Activated T-cell treated with anti-CD3 and anti-CD28 coated beads, Interleukin-2, amount 50 U/mL, for 72 hours (primary cell): ENCODE measurements at regions not wholly inside any gene's neighbourhood (a gene's known extent, or its start where the extent isn't known, plus 50 kb on each side); places are given as distances from the start of the nearest gene placed in this dataset.
"Not testable (repeated sequence)": the region's sequence is repeated elsewhere in the genome, so short reads cannot be mapped to it uniquely, and the experiment has no call there.

Experiments
- ATAC-seq, 2 donors: fragments of 150-1000 bp; cut with Tn5 transposase; replicated peaks in 1 of 2; 2 replicates each; pipeline ENCODE4 v1.10.0; 2021; ENCODE audit warnings: moderate library complexity in 2 of 2, mild to moderate bottlenecking in 1 of 2
- DNase-seq, 2 donors: peaks; one replicate each; pipeline ENCODE4 v3.0.0; 2021 to 2022; ENCODE audit warnings: mixed read lengths in 1 of 2
- H3K27ac Mint-ChIP-seq: one replicate; pipeline ENCODE4 v1.8.0; 2022; ENCODE audit warnings: mild to moderate bottlenecking, moderate library complexity, mixed read lengths
- H3K27me3 Mint-ChIP-seq: one replicate; pipeline ENCODE4 v1.8.0; 2022; ENCODE audit warnings: low read depth, mixed read lengths
- H3K36me3 Mint-ChIP-seq, 2 donors: one replicate each; pipeline ENCODE4 v1.8.0; 2022; ENCODE audit warnings: mixed read lengths in 2 of 2, mild to moderate bottlenecking in 1 of 2; ENCODE audit not compliant: insufficient read depth in 2 of 2
- H3K4me1 Mint-ChIP-seq: one replicate; pipeline ENCODE4 v1.8.0; 2022; ENCODE audit warnings: low read depth, mixed read lengths
- H3K4me3 Mint-ChIP-seq, 2 donors: one replicate each; pipeline ENCODE4 v1.8.0; 2022; ENCODE audit warnings: mild to moderate bottlenecking in 2 of 2, mixed read lengths in 2 of 2, moderate library complexity in 2 of 2
- H3K9me3 Mint-ChIP-seq, 2 donors: one replicate each; pipeline ENCODE4 v1.8.0; 2022; ENCODE audit warnings: mixed read lengths in 2 of 2

DNA sequence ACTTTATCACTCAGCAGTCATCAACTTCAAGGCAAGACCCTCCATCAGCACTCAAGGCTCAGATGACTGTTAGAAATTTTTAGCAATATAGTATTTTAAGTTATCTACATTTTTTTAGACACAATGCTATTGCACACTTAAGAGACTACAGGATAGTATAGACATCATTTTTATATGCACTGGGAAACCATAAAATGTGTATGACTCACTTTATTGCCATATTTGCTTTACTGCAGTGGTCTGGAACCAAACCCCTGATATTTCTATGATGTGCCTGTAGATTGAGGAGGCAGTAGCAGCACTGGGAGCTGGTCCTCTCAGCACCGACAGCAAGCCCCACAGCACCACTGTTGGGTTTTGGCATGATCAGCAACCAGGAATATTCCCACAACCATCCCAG lies 264.8 kb upstream of the HNRNPA3 start:
- DNase-seq (no peak), ATAC-seq (no peak)
- Mint-ChIP-seq H3K9me3 (peaks cover 3% of the 10 kb centered on the region in 2 donors), H3K27ac (no peak overlapping the region), H3K4me1 (no peaks in the 10 kb centered on the region), H3K36me3 (peaks cover 0 to 3% of the 10 kb centered on the region in 2 donors), H3K27me3 (no peaks in the 10 kb centered on the region), H3K4me3 (no peak overlapping the region)

DNA sequence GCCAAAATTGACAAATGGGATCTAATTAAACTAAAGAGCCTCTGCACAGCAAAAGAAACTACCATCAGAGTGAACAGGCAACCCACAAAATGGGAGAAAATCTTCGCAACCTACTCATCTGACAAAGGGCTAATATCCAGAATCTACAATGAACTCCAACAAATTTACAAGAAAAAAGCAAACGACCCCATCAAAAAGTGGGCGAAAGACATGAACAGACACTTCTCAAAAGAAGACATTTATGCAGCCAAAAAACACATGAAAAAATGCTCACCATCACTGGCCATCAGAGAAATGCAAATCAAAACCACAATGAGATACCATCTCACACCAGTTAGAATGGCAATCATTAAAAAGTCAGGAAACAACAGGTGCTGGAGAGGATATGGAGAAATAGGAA lies 261.4 kb upstream of the HNRNPA3 start:
- H3K4me3 Mint-ChIP-seq, H3K4me1 Mint-ChIP-seq, H3K27me3 Mint-ChIP-seq, H3K27ac Mint-ChIP-seq, ATAC-seq, H3K9me3 Mint-ChIP-seq, DNase-seq, H3K36me3 Mint-ChIP-seq: not testable (repeated sequence)

DNA sequence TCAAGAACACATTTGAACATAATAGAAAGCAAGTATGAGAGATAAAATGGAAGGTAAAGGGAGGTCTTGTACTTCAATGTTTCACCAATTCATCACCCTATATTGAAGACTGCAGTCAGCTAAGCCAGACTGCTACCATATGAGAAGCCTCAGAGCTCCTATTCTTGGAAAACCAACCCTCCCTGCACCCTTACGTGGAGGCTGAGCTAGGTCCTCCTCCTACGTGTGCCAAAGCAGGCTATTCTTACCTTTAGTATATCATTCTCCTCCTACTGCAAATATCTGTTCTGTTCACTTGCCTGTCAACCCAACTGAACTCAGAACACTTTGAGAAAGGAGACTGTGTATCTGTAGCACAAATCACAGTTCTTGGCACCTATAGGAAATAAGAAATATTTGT lies 255.8 kb upstream of the HNRNPA3 start:
- H3K27ac Mint-ChIP-seq, result no peak overlapping the region
- no peaks in the 10 kb centered on the region for H3K9me3 Mint-ChIP-seq
- no peak overlapping the region for H3K4me3 Mint-ChIP-seq
- H3K27me3 Mint-ChIP-seq, result peaks cover 16% of the 10 kb centered on the region
- H3K4me1 Mint-ChIP-seq, result no peaks in the 10 kb centered on the region
- DNase-seq (no peak), ATAC-seq (no peak)
- H3K36me3 Mint-ChIP-seq, result no peaks in the 10 kb centered on the region

DNA sequence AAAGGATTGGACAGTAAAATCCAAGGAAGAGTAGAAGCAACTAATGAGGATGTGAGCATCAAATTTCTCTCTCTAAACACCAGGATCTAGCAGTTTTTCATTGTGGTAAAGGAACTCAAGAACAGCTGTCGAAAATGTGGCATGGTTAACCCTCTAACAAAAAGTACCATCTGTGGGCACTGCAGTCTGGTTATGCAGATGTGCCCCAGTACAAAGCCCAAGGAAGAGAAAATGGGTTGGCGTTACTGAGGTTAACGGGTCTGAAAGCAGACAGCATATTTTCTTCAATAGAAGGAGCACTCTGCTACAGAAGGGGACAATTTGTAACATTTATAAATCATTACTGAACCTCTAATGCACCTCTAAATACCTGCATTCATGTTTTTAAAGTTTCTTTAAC lies 253.0 kb upstream of the HNRNPA3 start:
- Mint-ChIP-seq H3K27me3 (peaks cover 34% of the 10 kb centered on the region), H3K4me1 (no peaks in the 10 kb centered on the region), H3K4me3 (no peak overlapping the region), H3K27ac (no peak overlapping the region), H3K9me3 (no peaks in the 10 kb centered on the region), H3K36me3 (no peaks in the 10 kb centered on the region)
- DNase-seq, result no peak
- no peak for ATAC-seq

DNA sequence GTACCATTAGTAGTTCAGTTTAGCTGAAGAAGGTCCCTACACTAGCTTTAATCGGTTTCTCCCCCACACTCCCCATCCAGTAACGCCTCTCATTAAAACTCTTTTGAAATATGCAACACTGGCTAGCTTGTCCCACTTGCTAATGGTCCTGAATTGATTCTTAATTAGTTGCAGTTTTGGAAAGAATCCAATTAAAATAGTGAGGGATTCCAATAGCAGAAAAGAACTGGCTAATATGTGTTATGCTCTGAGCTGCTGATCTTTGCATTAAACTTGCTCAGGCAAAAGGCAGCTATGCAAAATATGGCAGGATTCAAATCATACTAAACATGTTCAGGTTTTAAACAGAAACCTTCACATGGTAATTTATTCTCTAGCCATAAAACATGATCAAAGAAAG lies 252.5 kb upstream of the HNRNPA3 start:
- Mint-ChIP-seq H3K4me1 (no peaks in the 10 kb centered on the region), H3K27ac (no peak overlapping the region), H3K36me3 (no peaks in the 10 kb centered on the region), H3K9me3 (no peaks in the 10 kb centered on the region), H3K27me3 (peaks cover 34% of the 10 kb centered on the region), H3K4me3 (no peak overlapping the region)
- ATAC-seq (no peak), DNase-seq (no peak)

DNA sequence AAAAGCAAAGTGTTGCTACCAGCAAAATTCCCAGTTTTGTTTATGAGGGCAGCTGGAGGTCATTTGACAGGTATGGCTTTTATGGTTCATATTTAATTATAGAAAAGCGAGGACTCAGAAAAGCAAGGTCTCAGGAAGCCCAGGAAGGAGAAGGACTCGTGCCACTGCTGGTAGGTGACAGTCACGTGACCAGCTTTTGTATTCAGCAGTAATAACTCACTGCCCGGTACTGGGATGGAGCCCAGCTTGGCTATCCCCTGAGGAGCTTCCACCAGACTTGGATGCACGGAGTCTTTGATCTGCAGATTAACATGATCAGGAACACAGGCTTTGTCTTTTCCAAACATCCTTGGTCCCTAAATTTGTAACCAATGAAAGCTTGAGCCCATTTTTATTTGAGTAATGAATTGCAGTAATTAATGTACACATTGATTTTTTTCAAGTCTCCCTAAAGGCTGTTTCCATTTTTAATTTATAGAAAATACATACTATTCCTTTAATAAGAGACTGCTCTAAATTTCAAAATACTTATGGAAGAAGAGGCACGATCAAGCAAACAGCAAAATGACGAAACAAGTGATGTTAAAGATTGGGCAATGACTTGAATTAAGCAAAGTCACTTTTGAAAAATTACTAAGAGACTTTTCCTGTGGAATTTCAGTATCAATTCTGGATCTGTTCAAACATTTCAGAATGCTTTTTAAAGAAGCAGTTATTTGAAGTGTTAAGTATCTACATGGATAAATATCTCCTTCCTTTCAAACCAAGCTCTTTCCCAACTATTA lies 251.7 kb upstream of the HNRNPA3 start:
- no peak overlapping the region for H3K4me3 Mint-ChIP-seq
- no peaks in the 10 kb centered on the region for H3K9me3 Mint-ChIP-seq
- H3K4me1 Mint-ChIP-seq, result no peaks in the 10 kb centered on the region

DNA sequence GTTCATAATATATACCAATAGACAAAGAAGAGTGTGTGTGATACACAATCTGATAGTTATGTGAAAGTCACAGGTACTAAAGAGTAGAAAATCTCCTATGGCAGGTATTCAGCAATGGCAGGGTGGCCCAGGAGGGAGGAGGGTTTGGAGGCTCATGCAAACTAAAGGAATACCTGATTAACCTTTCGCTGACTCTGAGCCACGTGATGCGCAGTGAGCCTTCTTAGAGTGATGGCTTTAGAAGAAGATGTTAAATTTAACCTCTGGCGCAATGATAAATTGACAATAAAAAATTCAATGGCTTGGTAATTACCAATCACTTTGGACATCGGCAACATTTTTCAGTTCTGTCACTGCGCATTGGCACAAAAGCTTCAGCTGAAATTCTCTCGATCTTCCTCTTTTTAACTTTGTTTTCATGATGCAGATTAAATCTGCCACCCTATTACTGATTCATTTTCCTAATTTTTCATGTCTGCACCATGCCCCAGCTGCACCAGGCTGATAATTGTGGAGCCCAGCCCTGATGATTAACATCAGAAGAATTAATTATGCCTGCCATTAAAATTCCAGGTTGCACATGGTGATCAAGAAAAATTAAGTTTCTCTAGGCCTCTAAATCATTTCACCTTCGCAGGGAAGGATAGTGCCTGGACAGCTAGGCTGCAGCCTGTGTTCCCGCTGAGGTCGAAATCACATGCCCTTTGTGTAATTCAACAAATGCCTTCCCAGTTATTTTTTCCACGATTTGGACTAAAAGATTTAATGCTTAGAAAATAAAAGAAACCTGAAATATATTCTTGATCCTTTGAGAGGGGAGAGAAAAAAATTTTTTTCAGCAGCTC lies 250.6 kb upstream of the HNRNPA3 start:
- Mint-ChIP-seq H3K9me3 (no peaks in the 10 kb centered on the region), H3K36me3 (no peaks in the 10 kb centered on the region), H3K4me1 (no peaks in the 10 kb centered on the region), H3K27me3 (peaks cover 34% of the 10 kb centered on the region), H3K4me3 (no peak overlapping the region), H3K27ac (no peak overlapping the region)
- no peak for DNase-seq
- ATAC-seq, result no peak

More for the DNA sequence above, 251.7 kb upstream of the HNRNPA3 start:
- Mint-ChIP-seq H3K36me3 (no peaks in the 10 kb centered on the region), H3K27ac (no peak overlapping the region), H3K27me3 (peaks cover 34% of the 10 kb centered on the region)
- ATAC-seq, result no peak
- no peak for DNase-seq

DNA sequence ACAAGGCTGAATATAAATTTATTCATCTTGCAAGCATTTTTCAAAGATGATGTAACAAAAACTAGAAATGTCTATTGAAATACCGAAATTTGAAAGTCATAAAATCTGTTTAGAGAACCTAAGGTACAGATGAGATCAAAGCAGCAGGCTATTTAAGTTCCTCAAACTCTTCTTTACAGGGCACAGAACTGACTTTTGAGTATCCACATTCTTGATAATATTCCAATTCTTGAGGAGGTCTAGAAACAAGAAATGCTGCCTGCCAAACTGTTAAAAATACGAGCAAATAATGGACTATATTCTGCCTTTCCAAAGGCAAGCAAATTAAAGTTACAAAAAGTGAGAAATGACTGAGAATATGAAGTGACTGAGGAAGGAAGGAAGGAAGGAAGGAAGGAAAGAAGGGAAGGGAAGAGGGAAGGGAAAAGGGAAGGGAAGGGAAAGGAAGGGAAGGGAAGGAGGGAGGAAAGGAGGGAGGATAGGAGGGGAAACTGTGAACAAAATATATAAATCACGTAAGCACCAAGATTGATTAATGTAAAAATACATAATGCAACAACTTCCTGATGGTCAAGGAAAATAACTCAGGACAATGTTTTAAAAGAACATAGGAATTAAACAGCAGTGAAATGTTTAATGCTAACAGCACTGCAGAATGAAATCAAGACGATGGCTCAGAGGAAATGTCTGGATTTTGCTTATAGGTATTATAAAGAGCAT lies 248.9 kb upstream of the HNRNPA3 start:
- Mint-ChIP-seq H3K4me1 (no peaks in the 10 kb centered on the region), H3K27me3 (peaks cover 34% of the 10 kb centered on the region), H3K27ac (no peak overlapping the region), H3K36me3 (no peaks in the 10 kb centered on the region), H3K9me3 (no peaks in the 10 kb centered on the region), H3K4me3 (no peak overlapping the region)
- DNase-seq (no peak), ATAC-seq (no peak)

DNA sequence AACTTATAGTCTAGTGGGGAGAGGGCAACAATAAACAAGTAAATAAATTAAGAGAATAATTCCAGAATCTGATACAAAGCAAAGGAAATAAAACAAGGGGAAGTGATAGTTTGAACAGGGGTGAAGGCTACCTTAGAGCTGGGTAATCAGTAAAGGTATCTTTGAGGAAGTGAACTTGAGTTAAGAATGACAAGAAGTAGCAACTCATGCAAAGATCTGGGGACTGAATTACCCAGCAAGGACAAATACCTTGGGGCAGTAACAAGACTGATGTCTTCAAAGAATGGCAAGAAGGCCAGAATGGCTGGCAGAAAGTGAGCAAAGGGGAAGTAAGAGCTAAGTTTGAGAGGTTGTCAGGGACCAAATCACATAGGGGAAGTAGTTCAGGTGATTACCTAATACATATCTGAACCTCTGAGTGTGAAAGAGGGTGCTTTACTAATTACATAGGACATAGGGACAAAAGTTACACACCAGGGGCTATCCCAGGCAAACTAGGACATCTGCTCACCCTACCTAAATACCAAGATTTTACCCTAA lies 244.6 kb upstream of the HNRNPA3 start:
- no peaks in the 10 kb centered on the region for H3K4me1 Mint-ChIP-seq
- H3K36me3 Mint-ChIP-seq, result no peaks in the 10 kb centered on the region
- no peak overlapping the region for H3K27ac Mint-ChIP-seq
- no peak overlapping the region for H3K4me3 Mint-ChIP-seq
- ATAC-seq (no peak), DNase-seq (no peak)
- H3K27me3 Mint-ChIP-seq, result peaks cover 13% of the 10 kb centered on the region
- no peaks in the 10 kb centered on the region for H3K9me3 Mint-ChIP-seq

DNA sequence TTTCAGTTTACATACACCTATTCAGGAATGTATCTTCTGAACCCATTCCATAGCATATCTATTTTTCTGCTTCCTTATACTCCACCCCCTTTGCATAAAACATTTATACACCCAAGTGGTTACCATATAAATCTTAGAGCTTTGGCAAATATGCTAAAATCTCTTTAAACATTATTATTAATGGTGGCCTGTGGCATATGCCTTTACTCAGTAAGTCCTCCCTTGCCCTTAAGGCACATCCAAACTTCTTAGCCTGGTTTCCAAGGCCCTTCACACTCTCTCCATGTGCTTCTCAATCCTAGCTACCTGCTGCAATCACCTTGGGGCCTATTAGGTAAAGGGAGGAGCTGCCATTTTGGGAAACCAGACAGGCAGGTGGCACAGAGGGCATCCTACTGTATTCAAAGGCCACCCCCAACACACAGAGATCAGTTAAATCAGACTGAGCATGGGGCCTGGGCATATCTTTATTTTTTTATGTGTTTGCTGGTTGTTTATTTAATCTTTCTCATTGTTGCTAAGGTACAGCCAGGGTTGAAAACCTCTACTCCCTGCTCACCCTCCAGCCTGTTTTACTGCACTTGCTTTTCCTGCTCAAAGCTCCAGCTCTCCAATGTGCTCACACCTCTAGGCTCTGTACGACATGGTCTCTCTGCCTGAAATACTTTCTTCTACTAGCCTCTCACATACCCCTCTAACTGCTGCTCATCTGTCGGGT lies 242.8 kb upstream of the HNRNPA3 start:
- Mint-ChIP-seq H3K36me3 (no peaks in the 10 kb centered on the region), H3K4me3 (no peak overlapping the region), H3K27ac (no peak overlapping the region), H3K4me1 (no peaks in the 10 kb centered on the region), H3K27me3 (peaks cover 21% of the 10 kb centered on the region), H3K9me3 (no peaks in the 10 kb centered on the region)
- DNase-seq, result no peak
- no peak for ATAC-seq

DNA sequence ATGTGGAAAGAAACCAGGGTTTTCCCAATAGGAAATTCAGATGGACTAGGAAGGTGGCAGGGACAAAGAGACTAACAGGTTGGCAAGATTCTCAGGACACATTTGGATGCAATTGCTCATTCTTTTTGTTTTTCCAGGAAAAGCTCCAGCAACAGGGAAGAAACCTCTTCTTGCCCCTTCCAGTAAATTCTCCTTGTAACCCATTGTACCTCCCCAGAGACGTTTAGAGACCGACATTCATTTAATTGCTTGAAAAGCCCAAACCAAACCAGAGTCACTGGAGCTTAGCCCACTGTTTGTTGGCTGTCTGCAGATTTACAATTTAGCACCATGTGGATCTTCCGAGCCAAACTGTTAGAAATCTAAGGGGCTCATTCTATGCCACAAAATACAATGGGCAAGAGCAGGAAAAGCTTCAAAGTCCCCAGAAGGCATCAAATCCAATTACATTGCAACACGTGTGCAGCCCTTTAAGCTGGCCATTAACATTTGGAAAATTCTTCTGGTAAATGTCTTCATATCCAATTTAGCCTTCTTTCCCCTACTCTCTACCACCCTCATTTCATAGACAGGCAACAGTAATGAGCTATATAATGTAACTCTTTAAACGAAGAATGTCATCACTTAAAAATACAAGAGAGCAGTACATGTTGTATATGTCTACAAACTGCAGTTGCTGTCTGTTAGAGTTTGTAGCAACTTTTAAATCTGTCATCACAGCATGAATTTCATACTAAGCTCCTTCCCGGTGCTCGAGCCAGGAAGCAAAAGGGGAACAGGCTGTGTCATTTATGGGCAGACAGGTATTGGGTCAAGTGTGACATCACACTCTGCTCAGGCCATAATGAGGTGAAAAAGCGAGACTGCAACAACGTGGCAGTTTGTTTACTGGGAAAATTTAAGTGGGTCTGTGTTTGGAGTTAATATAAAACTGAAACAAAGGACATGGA lies 235.6 kb upstream of the HNRNPA3 start:
- no peaks in the 10 kb centered on the region for H3K4me1 Mint-ChIP-seq
- H3K4me3 Mint-ChIP-seq, result no peak overlapping the region

DNA sequence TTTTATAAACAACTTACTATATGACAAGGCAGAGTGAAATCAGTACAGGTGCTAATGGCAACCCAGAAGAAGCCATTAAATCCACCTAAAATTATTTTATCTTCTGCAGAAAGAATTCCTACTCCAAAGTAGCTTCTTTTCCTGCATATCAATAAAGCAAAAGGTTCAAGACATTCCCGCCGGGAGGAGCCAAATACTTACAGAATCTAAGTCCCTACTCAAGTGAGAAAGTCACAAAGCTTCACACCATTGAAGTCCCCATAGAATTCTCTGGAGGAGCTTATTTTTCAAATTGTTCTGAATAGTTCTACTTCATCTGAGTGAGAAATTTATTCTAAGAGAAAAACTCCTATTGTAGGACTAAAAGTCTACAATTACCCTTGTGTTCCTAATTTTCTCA lies 233.7 kb upstream of the HNRNPA3 start:
- Mint-ChIP-seq H3K36me3 (no peaks in the 10 kb centered on the region), H3K9me3 (no peaks in the 10 kb centered on the region), H3K27ac (no peak overlapping the region), H3K4me1 (no peaks in the 10 kb centered on the region), H3K27me3 (peaks cover 11% of the 10 kb centered on the region), H3K4me3 (no peak overlapping the region)
- DNase-seq (no peak), ATAC-seq (no peak)

More for the DNA sequence above, 235.6 kb upstream of the HNRNPA3 start:
- ATAC-seq, result no peak
- H3K27me3 Mint-ChIP-seq, result peaks cover 24% of the 10 kb centered on the region
- H3K36me3 Mint-ChIP-seq, result no peaks in the 10 kb centered on the region
- H3K9me3 Mint-ChIP-seq, result no peaks in the 10 kb centered on the region
- H3K27ac Mint-ChIP-seq, result no peak overlapping the region
- no peak for DNase-seq
